Activated naive CD4-positive, alpha-beta T cell (primary cell): ENCODE measurements at regions not wholly inside any gene's neighbourhood (a gene's known extent, or its start where the extent isn't known, plus 50 kb on each side); places are given as distances from the start of the nearest gene placed in this dataset.

Experiments
- DNase-seq, 4 experiments: peaks; one replicate each; lab custom pipeline; 2025; lab: John Stamatoyannopoulos, UW

DNA sequence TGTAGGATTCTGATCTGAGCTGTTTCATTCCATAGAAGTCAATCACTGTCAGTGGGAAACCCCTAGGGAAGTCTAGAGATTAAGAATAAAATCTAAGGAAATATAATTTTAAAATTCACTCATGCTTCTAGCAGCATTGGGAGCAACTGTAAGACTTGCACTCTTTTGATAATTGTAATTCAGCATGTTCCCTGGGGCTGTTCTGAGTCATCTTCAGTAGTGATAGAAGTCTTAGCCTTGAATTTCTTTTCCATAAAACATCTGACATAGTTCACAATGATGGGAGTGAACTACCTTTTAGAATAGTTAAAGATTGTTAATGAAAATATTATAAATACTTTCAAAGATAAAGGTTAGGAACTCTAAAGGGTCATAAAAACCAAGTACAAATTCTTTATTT is 935.8 kb downstream of the DTWD2 start:
- no peak for DNase-seq

DNA sequence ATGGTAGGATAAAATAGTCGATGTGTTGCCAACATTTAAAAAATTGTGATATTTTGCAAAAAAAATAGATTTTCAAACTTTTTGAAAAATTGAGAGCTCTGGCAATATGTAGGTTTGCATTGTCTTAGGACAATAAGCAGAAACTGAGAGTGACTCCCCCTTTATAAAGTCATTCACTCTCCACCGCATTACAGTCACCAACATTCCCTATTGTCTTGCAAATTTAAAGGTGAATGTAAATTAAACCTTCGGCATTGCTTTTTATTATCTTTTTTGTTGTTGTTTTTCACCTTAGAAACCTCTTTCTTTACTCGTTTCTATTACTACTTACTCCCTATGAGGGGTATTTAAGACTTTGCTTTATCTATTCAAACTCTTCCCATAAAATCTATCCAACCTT is 944.2 kb downstream of the DTWD2 start:
- DNase-seq = no peak

DNA sequence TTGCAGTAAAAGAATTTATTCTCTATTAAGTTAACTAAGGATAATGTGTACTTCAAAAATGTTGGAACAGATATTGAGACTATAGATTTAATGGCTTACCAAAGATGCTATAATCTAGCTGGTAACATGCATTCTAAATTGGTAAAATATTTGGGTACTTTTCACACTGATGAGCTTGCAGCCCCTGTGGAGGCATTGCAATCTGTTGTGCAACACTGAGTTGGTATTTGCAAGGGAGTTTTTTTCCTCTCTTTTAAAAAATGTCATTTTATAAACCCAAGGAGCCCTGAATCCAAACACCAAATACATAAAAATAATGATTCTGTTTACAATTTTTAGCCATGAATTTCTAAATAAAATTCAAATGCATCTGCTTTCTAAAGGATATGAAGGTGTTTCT is 944.8 kb downstream of the DTWD2 start:
- DNase-seq = no peak

DNA sequence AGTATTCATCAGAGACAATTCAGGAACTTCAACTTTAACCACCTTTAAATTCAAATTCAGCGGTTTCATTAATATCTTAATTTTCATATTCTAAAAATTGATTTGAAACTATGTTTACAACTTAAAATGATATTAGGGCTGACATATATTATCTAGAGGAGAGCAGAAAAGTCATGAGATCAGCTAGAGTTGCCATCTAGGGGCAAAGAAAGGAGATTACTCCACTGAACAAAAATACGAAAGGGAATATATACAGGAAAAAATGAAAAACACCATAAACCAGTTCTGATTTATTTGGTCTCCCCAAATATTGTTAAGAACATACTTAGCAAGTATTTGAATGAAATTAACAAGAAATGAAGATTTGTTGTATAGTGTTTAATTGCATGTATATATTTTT is 946.3 kb downstream of the DTWD2 start:
- DNase-seq = no peak

DNA sequence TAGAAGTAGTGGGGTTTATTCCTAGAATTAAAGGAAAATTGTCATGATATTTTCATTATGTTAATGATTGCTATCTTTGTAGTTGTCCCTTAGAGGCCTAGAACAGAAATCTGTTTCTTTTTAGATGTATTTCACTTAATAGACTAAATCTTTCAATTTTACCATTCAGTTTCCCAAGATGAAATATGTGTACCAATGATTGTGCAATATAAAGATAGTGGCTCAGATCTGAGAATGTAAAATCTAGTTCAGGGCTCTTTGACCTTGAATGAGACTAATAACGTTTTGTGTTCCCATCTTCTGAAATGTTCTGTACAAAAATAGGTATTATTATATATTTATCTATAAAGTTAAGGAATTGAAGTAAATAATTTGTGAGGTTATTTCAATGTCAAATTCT is 947.9 kb downstream of the DTWD2 start:
- no peak for DNase-seq

DNA sequence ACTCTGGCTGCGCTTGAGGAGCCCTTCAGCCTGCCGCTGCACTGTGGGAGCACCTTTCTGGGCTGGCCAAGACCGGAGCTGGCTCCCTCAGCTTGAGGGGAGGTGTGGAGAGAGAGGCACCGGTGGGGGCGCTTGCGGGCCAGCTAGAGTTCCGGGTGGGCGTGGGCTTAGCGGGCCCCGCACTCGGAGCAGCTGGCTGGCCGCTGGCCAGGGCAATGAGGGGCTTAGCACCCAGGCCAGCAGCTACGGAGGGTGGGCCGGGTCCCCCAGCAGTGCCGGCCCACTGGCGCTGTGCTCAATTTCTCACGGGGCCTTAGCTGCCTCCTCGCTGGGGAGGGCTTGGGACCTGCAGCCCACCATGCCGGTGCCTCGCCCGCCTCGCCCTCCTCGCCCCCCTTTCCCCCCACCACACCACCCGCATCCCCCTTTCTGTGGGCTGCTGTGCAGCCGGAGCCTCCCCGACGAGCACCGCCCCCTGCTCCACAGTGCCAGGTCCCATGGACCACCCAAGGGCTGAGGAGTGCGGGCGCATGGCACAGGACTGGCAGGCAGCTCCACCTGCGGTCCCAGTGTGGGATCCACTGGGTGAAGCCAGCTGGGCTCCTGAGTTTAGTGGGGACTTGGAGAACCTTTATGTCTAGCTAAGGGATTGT is 954.5 kb downstream of the DTWD2 start:
- DNase-seq = no peak

DNA sequence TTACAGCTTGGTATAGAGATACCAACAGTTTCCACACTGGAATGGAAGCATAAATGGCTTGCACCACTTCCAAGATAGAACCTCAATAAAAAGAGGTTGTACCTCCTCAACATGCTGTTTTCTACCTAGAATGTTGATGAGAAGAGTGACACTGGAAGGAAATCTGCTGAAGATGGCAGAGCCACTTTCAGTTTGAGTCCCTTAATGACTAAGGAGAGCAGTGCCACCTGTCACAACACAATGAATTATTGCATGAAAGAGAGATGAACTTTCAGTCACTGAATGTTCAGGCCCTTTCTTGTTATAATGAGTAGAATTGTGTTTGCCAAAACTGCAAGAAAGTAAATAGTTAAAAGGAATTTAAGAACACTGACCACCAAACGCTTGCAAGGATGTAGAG is 958.5 kb downstream of the DTWD2 start:
- DNase-seq = no peak

DNA sequence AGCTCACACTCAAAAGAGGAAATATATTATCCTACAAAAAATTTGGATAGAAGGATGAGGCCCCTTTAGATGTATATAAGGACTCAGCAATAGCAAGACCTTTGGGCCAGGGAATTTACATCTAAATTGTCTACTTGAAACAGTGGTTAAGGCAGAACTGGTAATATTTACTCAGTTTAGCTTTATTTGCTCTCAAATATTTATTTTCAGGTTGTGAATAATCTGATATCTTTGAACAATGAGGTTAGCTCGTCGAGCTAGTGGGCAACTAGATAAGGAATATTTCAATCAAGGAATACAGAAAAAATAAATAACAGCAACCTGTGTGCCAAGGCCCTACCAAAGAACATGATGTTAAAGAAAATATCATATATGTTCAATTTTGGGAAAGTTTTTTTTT is 966.3 kb downstream of the DTWD2 start:
- DNase-seq = no peak

DNA sequence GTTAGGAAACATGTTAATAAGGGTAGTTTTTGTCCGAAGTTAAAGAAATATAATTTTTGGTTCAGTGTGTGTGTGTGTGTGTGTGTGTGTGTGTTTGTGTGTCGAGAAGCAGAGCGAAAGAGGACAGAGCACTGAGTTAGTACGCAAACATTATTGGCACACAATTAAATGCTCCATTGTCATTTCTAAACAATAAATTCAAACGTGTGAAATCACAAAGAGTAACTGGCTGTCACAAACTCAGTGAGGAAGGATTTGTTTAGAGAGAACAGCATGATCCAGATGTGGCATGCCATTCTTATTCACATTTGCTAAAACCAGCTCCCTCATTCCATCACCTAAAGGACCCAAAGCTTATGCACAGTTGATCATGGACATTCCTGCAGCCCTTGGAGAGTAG is 970.8 kb downstream of the DTWD2 start:
- DNase-seq = no peak

DNA sequence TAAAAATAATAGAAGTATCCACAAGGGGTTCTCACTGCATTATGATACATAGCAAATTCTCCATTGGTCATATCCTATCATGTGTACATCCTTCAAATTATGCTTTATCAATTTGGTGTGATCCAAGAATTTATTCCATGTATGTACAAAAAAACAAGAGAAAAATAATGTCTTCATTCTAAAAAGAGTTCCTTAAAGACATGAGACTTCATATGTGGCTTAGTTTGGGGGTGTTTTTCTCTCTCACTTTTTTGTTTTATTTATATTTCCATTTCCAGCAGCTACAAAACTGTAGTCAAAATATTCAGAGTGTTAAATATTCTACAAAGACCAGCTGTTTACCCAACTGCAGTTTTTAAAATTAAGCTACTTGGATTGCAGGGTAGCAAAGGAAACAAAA is 972.0 kb downstream of the DTWD2 start:
- no peak for DNase-seq

DNA sequence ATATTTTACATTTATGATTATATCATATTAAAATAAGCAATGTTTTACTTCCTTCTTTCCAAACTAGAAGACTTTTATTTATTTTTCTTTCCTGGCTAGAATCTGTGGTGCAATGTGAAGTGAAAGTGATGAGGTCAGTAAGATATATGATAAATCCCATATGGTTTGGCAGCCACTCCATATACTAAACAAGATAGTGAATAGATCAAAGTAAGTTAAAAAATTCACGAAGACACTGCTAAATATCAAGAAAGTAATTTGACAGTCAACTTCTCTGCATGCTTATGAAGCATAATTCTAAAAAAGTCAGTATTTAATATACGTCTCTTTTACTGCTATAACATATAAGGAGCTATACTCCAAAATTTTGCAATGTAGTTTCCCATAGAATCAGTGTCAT is 972.8 kb downstream of the DTWD2 start:
- no peak for DNase-seq

DNA sequence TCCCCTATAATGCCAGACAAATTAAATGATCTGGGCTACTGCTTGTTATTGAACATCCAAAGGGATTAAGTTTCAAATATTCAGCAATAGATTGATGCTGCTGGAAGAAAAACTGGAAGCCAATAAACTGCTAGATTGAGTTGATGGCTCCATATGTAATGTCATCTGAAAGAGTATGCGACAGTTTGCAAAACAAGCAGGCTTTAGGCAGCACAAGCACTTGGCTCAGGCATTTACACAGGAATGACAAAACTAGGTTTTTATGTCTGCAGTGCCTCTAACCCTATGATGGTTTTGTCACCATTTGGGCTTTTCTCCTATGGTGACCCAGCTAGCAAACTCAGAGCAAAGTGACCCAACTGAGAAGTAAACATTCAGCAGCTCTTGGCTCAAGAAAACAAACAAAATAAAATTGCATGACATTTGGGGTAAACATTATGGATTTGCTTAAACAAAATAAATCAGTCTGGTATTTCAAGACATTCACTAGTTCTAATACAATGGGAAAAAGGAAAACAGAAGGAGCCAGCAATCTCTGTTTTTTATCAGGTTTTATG is 978.5 kb downstream of the DTWD2 start:
- no peak for DNase-seq

DNA sequence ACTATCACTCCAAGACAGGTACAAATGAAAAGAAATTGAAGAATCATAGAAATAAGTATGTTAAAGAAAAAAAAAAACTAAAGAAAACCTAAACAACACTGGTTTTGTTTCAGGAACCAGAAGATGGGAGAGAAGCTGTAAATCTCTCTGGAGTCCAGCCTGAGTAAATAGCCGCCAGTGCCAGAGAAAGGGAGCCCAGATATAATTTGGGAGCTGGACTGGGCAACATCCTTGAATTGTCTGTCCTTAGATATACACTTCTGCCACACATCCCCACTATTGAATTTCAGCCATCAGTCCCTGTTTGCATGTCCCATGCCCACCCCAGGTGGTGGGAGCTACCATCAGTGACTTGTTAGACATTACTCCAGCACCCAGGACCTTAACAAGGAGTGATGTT is 979.6 kb downstream of the DTWD2 start:
- DNase-seq = no peak

DNA sequence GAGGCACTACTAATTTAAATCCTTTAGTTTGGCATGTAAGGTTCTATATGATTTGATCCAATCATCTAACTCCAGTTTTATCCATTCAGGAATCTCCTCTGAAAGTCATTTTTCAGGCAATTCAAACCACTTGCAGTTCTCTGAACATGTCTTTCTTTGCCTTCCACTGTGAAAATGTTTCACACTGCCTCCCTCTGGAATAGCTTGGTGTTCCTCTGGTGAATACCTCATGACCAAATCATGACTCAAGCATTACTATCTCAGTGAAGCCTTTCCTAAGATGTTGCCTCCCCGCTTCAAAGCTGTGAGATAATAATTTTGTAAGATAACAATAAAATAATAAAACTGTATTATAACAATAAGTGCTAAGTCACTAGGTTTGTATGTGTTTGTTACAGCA is 981.1 kb downstream of the DTWD2 start:
- no peak for DNase-seq

DNA sequence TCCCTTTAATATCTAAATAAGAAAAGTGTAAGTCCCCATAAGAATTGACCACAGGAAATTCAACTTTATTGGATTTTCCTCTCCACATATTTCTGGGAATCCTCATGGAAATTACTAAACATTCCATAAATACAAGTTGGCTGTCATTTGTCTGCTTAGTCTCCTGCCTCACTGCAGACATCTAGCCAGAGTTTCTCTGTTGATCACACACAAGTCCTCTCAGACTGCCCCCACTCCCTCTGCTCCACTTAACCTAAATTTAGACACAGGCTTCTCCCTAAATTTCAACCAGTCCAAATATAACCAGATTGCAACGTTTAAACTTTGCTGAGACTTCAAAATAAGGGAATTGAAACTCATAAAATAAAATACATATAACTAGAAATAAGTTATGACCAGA is 982.1 kb downstream of the DTWD2 start:
- DNase-seq = no peak

DNA sequence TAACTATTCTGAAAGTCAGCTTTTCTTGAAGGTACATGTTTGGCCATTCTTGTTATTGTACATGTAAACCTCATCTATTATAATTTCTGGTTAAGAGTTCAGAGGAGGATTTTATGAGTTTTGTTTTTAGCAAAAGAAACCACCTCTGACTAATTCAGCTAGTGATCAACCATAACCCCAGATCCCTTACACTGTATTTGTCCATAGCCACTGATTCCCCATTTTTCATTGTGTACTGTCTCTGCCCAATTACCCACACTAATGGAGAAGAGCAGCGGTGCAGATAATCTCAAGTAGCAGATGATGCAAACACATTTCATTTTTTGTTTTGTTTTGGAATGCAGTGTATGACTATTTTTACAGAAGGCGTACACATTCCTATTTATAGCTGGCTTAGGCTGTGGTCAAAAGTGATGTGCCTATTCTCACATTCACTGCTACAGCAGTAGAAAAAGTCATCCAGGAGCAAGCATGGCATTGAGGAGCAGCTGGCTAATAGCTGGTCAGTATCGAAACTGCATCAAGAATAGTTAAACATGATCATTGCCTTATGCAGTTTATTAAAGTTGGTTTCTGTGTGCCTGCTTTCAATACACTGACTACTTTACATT is 988.3 kb downstream of the DTWD2 start:
- DNase-seq = no peak

DNA sequence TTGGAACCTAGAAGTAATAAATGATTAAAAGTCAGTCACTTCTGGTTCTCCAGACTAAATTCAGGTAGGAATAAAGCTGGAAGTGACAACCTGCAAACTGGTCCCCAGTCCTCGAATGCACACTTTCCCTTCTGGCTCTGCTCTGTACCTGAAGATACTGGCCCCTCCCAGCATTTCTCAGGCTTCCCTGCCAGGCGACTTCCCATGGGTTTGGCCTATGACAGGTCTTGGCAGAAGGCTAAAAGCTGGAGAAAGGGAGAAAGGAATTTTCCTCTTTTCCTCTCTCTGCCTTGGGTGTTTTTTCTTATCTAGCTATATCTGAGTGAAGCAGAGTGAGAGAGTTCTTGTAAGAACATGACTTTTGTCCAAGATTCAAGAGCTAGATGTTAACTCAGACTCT is 1005.7 kb downstream of the DTWD2 start:
- no peak for DNase-seq

DNA sequence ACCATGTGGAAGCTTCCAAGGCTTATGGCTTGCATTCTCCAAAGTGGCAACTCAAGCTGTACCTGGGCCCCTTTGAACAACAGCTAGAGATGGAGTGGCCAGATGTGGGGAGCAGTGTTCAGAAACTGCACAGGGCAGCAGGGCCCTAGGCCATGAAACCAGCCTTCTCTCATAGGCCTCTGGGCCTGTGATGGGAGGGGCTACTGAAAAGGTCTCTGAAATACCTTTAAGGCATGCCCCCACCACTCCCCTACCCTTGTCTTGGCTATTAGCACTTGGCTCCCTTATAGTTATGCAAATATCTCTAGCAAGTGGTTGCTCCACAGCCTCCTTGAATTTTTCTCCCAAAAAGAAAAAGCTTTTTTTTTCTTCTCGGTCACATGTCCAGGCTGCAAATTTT is 1014.6 kb downstream of the DTWD2 start:
- DNase-seq = no peak

DNA sequence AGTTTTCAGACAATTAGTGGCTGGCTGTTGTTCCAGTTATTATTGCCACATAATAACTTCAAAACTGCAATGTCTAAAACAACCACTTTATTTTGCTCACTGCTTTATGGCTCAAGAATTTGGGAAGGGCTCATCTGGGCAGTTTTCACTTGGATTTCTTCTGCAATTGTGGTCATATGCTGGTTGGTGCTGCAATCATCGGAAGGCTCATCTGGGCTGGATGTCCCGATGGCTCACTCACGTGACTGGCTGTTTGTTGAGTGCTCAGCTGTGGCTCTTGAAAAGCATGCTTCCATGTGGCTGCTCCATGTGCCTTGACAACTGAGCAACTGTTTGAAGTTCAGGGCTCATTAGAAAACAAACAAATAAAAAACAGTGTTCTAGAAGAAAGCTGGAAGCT is 1032.5 kb downstream of the DTWD2 start:
- DNase-seq = no peak

DNA sequence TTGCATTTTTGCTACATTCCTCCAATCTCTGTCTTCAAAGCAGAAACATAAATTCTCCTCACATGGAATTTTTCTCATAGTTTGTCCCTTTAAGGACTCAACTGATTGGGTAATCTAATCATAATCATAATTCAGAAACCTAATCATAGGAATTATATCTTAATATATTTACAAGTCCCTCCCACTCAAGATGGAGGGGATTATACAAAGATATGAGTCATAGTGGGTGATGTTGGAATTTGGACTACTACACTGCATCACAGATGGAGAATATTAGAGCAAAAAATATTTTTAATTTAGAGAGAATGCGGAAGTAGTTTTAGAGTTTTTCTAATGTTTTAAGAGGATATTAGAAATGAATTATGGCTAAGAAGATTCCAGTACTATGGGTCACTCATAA is 1034.0 kb downstream of the DTWD2 start:
- no peak for DNase-seq

DNA sequence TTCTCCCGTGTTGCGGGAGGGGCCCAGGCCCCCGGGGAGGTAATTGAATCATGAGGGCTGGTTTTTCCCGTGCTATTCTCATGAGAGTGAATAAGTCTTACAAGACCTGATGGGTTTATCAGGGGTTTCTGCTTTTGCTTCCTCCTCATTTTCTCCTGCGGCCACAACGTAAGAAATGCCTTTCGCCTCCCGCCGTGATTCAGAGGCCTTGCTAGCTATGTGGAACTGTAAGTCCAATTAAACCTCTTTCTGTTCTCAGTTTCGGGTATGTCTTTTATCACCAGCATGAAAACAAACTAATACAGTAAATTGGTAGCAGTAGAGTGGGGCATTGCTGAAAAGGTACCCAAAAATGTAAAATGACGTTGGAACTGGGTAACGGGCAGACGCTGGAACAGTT is 1035.1 kb downstream of the DTWD2 start:
- DNase-seq = no peak

DNA sequence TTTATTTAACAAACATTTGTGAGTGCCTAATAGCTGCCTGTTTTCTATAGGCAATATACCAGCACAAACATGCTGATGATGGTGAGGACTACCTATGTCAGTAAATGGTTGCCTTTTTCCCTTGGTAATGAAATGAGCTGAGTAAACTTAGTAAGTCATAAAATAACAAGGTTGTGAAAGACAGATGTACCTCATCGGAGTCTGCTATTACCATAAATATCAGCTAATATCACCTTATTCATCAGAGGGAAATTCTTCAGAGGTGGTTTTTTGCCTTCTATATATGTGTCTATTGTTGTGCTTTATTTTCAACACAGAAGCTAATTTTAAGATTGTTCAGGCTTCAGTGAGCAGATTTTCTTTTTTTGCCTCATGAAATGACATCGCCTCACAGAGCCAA is 1040.5 kb downstream of the DTWD2 start:
- DNase-seq = no peak

DNA sequence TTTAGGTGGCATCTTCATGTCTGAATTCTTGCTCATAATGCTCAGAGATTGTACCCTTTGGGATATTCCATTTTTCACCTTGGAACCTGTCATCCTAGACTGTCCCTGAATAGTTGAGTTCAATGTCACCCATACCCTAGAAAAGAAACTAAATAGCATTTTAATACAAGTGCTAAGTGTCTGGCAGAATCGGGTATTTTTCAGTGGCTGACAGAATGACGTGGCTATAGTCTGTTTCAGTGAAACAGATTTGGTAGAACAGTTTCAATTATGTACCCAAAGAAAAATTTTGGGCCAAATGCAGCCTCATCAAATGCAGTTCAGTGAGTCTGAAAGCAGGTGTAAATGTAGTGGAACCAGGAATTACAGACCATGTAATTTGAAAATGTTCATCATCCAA is 1041.2 kb downstream of the DTWD2 start:
- no peak for DNase-seq

DNA sequence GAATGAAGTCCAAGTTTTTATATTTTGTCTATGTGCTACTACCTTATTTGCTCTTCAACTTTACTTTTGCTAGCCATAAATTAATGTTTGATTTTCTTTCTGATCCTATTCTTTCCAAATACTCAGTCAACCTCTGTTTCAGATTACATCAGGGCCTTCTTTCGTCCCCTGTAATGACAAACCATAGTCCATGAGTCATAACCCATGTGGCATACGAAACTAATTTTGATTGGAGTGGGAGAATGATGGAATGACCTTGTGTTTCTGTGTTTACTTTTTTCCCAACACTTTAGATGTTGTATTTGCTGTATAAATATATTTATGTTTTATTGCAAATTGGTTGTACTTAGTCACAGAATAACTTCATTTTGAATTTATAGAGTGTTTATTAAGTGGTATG is 1043.1 kb downstream of the DTWD2 start:
- no peak for DNase-seq
